Activated CD8-positive, alpha-beta memory T cell treated with anti-CD3 and anti-CD28 coated beads, Interleukin-2, amount 50 U/mL, for 4 hours (primary cell): ENCODE measurements at regions not wholly inside any gene's neighbourhood (a gene's known extent, or its start where the extent isn't known, plus 50 kb on each side); places are given as distances from the start of the nearest gene placed in this dataset.

Source experiments
- DNase-seq: peaks from one replicate; pipeline ENCODE4 v3.0.0-alpha.2; 2020

DNA sequence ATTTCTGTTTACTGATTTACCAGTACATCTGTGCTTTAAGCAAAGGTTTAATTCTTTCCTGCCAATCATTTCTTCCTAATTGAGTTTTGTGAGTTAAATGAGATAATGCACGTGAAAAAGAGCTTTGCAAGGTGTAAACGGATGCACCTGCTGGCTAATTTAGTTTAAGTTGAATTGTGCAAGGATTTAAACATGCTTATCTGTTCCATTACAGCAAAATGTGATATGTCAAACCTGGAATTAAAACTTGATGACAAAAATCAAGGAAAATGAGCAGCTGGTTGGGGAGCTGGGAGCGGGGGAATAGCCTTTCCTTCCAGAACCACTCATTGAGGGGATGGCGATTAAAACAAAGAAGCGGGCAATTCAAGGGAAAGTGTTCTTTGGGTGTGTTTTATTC is 155.0 kb upstream of the CTTNBP2 start:
- no peak for DNase-seq

DNA sequence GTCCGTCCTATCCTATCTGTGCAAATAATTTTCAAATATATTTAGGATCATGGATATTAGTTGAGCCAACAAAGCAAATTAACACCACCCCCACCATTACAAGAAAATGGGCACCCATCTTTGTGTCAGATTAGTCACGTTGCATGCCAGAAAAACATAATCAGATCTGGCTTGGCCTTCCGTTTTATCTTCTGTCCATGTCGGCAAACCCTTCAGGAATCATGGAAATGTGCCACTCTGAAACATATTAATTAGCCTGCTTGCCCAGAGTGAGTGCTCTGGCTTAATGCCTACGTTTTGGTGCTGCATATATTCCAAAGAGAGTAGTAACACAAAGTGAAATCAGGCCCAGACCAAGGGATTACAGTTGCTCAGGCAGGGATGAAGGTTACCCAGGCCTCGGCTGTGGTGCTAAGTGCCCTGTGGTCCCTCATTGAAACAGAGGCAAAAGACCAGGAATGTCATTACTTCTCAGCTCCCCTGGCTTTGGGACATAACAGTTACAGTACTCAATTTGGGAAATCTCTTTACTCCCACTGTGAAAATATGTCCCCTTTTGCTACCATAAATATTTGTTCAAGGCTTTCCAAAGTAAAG is 154.0 kb upstream of the LSM8 start:
- no peak for DNase-seq

GRCh38 chr7:118033273-118033672 is 150.7 kb upstream of the LSM8 start:
- DNase-seq, result no peak

- no peak for DNase-seq
Observed at GRCh38 chr7:118039963-118040489, 143.9 kb upstream of the LSM8 start.

DNA sequence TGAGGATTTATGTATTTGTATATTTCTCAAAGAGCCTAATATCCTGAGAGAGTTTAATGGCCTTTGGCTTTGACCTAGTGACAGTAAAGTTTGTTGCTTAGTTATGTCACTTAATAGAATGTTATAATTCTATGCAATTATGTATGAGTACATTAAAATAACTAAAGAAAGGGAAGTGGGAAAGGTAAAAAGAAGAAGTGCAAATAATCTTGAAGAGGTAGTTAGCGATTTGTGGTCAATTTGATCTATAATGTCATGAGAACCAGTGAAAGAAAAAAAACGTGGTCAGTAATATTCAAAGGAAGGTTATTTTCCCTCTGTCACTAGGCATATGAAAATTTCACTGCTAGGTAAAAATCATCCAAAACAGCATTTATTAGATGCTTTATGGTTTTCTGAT is 143.4 kb upstream of the LSM8 start:
- no peak for DNase-seq

DNA sequence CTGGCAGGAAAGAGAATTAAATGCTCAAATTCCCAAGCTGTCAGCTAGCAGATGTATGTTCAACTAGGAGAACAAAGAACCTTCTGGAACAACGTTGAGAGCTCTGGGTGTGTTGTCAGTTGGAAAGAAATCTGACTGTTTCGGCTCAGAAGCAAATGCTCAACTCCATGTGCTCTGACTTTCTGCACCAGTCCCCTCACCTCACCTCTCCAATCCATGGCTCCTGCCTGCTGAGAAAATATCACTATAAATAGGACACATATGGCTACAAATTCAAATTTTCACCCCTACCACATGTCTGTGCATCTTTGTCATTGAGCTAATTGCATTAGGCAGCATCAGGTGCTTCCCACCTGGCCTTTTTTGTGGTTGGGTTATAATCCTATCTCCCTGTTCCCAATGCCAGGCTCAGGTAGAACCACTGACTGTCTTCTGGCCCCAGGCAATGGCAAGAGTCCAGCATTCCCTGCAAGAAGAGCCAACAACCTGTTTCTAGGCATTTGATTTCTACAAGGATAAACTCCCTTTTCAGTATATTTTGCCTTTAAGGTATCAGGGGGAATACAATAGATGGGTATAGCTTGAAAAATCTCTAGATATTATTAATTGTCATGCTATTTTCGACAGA is 142.6 kb upstream of the LSM8 start:
- DNase-seq, result no peak

- DNase-seq, result no peak
Observed at GRCh38 chr7:118045629-118046028, 138.3 kb upstream of the LSM8 start.

DNA sequence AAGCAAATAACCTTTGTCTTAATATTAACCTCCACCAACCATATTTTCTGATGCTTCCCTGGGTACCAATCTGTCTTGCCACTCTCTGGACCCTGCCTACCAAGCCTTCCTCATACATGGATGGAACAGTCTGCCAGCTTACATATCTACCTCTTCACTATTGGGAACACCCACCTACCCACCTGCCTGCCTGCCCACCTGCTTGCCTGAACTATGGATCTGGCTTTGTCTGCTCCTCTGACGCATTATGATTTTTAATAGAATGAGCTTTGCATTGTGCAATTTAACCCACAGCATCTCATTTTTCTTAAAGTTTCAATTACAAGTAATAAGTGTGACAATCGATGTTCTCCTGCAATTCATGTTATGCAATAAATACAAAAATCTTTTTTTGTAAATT is 137.9 kb upstream of the LSM8 start:
- DNase-seq, result no peak

GRCh38 chr7:118046801-118047200 is 137.2 kb upstream of the LSM8 start:
- no peak for DNase-seq

- DNase-seq, result no peak
Observed at GRCh38 chr7:118052336-118052735, 131.6 kb upstream of the LSM8 start.

GRCh38 chr7:118053353-118053752 is 130.6 kb upstream of the LSM8 start:
- DNase-seq, result no peak

- no peak for DNase-seq
Observed at GRCh38 chr7:118054529-118054928, 129.4 kb upstream of the LSM8 start.

DNA sequence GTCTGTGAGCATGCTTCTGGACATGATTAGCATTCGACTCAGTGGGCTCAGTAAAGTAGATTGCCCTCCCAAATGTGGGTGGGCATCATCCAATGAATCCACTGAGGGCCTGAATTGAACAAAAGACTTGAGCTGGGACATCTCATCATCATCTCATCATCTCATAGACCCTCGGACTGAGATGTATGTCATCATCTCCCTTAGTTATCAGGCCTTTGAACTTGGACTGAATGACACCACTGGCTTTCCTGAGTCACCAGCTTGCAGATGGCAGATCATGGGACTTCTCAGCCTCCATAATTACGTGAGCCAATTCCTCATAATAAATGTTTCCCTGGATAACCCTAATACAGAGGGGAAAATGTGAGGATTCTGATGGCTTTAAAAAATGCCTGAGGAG is 128.3 kb upstream of the LSM8 start:
- DNase-seq, result no peak

GRCh38 chr7:118057404-118057803 is 126.6 kb upstream of the LSM8 start:
- no peak for DNase-seq

DNA sequence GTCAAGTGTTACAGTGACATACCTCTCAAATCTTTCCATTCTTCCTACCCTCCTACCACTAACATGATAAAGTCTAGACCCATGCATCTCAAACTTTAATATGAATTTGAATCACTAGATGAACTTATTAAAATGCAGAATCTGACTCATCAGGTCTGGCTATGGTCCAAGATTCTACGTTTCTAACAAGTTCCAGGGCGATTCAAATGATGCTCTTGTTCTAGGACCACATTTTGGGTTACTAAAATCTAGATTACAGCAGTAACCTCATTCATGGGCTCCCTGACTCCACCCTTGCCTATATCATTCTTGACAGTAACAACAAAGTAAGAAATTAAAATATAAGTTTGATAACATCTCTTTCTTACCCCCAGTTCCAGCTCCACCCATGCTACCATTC is 124.8 kb upstream of the LSM8 start:
- no peak for DNase-seq

DNA sequence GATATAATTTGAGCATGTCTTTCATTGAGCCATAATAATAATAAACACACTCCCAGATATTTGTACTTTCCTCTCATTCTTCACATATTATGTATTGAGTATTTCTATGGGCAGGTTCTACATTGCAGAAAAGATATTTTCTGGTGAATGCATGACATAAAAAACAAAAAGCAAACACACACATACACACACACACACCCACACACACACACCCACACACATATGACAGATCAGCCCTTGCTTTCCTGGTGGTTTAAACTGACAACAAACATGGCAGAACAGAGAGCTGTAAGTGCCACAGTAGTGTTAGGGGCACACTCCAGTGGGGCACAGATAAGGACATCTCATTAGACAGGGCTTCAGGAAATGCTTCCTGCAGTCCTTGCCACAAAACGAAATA is 123.3 kb upstream of the LSM8 start:
- no peak for DNase-seq

- no peak for DNase-seq
Observed at GRCh38 chr7:118061386-118061785, 122.6 kb upstream of the LSM8 start.

GRCh38 chr7:118072893-118073674 is 110.9 kb upstream of the LSM8 start:
- no peak for DNase-seq

DNA sequence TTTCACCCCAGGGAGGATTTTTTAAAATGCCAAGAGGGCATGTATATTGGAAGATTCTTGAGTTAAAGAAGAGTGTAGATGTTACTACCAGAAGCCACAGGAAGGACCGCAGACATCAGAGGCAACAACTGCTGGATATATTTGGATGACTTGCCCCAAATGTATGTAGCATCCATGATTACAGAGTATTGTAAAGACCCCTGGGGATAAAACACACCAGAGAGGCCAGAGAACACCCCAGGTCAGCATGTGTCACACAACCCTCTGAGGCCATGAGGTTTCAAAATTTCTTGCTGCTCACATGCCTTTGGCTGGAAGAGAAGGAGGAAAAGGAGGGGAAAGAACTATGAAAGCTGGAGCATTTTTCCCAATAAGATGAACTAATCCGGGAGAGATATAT is 108.0 kb upstream of the LSM8 start:
- DNase-seq, result no peak

DNA sequence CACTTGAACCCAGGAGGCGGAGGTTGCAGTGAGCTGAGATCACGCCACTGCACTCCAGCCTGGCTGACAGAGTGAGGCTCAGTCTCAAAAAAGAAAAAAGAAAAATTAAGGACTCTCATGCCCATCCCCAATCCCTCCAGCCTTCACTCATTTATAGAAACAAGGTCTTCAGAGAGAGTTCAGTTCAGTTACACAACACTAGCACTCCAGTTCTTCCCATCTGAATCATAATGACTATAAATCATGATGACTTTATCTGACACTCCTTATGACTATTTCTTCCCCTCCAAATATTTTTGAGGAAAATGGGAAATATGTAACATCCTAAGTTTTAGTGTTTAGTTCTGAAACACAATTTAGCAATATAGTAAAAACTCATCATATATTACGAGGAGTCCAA is 107.4 kb upstream of the LSM8 start:
- DNase-seq, result no peak

GRCh38 chr7:118078015-118078414 is 105.9 kb upstream of the LSM8 start:
- DNase-seq, result no peak

DNA sequence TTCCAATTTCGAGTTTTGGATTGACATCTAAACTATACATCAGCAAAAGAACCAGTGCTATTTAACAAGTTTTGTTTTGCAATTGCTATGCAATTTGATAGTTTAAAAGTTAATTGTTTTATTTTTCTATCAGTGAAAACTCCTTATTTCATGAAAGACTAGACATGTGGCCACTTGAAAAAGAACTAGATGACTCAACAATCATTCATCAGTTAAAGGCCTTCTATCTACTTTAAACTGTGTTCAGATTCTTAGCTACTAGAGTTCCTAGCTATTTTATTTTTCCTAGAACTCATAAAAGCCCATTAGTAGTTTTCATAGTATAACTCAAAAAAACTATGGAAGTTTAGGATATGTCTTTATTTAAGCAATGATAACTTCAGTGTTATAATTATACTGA is 104.6 kb upstream of the LSM8 start:
- no peak for DNase-seq

DNA sequence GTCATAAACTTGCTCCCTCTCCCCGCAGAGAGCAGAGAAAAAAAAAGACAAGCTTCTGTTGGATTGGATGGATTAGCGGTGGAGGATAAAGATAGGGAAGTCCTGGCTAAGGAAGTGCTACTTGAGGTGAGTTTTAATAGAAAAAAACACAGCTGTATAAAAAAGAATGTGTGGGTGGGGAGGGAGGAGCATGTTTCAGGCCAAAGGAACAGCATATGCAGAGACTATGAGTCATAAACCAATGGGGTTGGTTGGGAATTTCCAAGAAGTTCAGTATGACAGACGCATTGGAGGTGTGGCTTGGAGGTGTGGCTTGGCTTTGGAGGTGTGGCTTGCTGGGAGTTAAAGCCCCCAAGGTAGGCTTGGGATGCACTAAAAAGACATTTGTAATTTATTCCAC is 103.0 kb upstream of the LSM8 start:
- peak; percentile 14 for DNase-seq

GRCh38 chr7:118082506-118082905 is 101.5 kb upstream of the LSM8 start:
- no peak for DNase-seq
